ENCODE measurements at regions not wholly inside any gene's neighbourhood (a gene's known extent, or its start where the extent isn't known, plus 50 kb on each side); places are given as distances from the start of the nearest gene placed in this dataset.

DNA sequence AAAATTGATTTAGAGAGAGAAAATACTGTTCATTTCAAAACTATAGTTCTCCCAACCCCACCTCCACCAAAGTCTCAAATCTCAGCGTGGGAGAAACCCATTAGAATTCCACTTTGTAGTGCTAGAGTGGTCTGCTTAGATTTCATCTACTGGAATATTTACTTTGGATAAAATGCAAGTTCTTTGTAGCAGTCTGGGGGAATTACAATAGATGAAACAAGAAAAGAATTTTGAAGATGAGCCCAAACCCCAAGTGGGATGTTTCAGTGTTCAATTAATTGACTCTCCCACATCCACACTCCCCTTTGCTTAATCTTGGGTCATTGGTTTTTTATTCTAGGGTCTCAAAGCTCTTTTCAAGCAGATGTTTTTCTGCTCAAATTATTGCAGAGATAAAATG lies 97.8 kb downstream of the RPL22L1 start:
- TF ChIP-seq POLR2AphosphoS5 (IDR thresholded peaks at IDR 0.05; ENCODE audit: low read depth, low read length): no peak
- TF ChIP-seq, protein P1, sequence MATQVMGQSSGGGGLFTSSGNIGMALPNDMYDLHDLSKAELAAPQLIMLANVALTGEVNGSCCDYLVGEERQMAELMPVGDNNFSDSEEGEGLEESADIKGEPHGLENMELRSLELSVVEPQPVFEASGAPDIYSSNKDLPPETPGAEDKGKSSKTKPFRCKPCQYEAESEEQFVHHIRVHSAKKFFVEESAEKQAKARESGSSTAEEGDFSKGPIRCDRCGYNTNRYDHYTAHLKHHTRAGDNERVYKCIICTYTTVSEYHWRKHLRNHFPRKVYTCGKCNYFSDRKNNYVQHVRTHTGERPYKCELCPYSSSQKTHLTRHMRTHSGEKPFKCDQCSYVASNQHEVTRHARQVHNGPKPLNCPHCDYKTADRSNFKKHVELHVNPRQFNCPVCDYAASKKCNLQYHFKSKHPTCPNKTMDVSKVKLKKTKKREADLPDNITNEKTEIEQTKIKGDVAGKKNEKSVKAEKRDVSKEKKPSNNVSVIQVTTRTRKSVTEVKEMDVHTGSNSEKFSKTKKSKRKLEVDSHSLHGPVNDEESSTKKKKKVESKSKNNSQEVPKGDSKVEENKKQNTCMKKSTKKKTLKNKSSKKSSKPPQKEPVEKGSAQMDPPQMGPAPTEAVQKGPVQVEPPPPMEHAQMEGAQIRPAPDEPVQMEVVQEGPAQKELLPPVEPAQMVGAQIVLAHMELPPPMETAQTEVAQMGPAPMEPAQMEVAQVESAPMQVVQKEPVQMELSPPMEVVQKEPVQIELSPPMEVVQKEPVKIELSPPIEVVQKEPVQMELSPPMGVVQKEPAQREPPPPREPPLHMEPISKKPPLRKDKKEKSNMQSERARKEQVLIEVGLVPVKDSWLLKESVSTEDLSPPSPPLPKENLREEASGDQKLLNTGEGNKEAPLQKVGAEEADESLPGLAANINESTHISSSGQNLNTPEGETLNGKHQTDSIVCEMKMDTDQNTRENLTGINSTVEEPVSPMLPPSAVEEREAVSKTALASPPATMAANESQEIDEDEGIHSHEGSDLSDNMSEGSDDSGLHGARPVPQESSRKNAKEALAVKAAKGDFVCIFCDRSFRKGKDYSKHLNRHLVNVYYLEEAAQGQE (IDR thresholded peaks at IDR 0.05; ENCODE audit: insufficient read depth in 1 of 2, low read depth in 2 of 2, low read length in 2 of 2): no peak
- TF ChIP-seq SIN3A (IDR thresholded peaks at IDR 0.05; ENCODE audit: borderline replicate concordance, insufficient read depth, low read length): no peak
- TF ChIP-seq TAF1 (IDR thresholded peaks at IDR 0.05; ENCODE audit: borderline replicate concordance, insufficient read depth, low read length): no peak
- TF ChIP-seq FOXP2 (optimal IDR thresholded peaks at IDR 0.05; ENCODE audit: borderline replicate concordance, extremely low read depth, extremely low read length, insufficient read depth): no peak

- TF ChIP-seq, protein P1 (IDR thresholded peaks at IDR 0.05; ENCODE audit: insufficient read depth in 1 of 2, low read depth in 2 of 2, low read length in 2 of 2): no peak
- TF ChIP-seq SIN3A (IDR thresholded peaks at IDR 0.05; ENCODE audit: borderline replicate concordance, insufficient read depth, low read length) (no peak), POLR2AphosphoS5 (IDR thresholded peaks at IDR 0.05; ENCODE audit: low read depth, low read length) (no peak), FOXP2 (optimal IDR thresholded peaks at IDR 0.05; ENCODE audit: borderline replicate concordance, extremely low read depth, extremely low read length, insufficient read depth) (no peak), TAF1 (IDR thresholded peaks at IDR 0.05; ENCODE audit: borderline replicate concordance, insufficient read depth, low read length) (no peak)
Measured at GRCh38 chr3:170768334-170768801, 101.6 kb downstream of the RPL22L1 start.

GRCh38 chr3:170767576-170767941 lies 102.4 kb downstream of the RPL22L1 start:
- TF ChIP-seq FOXP2 (optimal IDR thresholded peaks at IDR 0.05; ENCODE audit: borderline replicate concordance, extremely low read depth, extremely low read length, insufficient read depth): no peak
- TF ChIP-seq, protein P1 (IDR thresholded peaks at IDR 0.05; ENCODE audit: insufficient read depth in 1 of 2, low read depth in 2 of 2, low read length in 2 of 2): no peak
- TF ChIP-seq POLR2AphosphoS5 (IDR thresholded peaks at IDR 0.05; ENCODE audit: low read depth, low read length): no peak
- TF ChIP-seq SIN3A (IDR thresholded peaks at IDR 0.05; ENCODE audit: borderline replicate concordance, insufficient read depth, low read length): no peak
- TF ChIP-seq TAF1 (IDR thresholded peaks at IDR 0.05; ENCODE audit: borderline replicate concordance, insufficient read depth, low read length): no peak

DNA sequence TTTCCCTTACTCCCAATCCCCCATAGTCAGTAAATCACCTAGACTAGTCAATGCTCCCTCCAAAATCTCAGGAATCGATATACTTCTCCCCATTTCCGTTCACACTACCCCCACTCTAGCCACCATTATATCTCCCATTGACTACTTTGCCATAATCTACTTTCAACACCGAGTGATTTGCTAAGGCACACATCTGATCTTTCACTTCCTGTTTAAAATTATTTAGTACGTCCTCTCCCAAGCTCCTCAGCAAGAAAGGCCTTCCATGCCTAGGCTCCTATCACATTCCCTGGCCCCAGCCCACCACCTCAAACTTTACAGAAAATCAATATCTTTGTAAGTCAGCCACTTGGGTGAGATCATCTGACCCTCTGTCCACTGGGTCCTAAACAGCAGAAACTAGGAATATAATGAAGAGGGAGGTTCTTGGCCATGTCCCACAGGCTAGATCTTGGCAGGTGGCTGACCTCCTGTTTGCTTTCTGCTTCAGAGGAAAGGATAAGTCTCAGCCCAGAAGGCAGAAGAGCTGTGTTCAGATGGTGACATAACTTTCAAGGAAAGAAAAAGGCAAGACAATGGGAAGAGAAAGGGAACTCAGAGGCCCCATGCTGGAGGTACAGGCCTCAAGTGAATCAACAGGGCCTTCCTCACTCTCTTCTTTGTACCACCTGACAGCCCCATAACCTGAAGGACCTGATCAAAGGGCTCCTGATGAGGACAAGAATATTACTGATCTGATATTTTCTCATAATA lies 103.0 kb downstream of the RPL22L1 start:
- TF ChIP-seq TAF1 (IDR thresholded peaks at IDR 0.05; ENCODE audit: borderline replicate concordance, insufficient read depth, low read length) (no peak), POLR2AphosphoS5 (IDR thresholded peaks at IDR 0.05; ENCODE audit: low read depth, low read length) (no peak), FOXP2 (optimal IDR thresholded peaks at IDR 0.05; ENCODE audit: borderline replicate concordance, extremely low read depth, extremely low read length, insufficient read depth) (no peak), SIN3A (IDR thresholded peaks at IDR 0.05; ENCODE audit: borderline replicate concordance, insufficient read depth, low read length) (no peak)
- TF ChIP-seq, protein P1 (IDR thresholded peaks at IDR 0.05; ENCODE audit: insufficient read depth in 1 of 2, low read depth in 2 of 2, low read length in 2 of 2): no peak

Measured in PFSK-1 (cell line).